ENCODE measurements at regions not wholly inside any gene's neighbourhood (a gene's known extent, or its start where the extent isn't known, plus 50 kb on each side); places are given as distances from the start of the nearest gene placed in this dataset.
"Not testable (repeated sequence)": the region's sequence is repeated elsewhere in the genome, so short reads cannot be mapped to it uniquely, and the experiment has no call there.

DNA sequence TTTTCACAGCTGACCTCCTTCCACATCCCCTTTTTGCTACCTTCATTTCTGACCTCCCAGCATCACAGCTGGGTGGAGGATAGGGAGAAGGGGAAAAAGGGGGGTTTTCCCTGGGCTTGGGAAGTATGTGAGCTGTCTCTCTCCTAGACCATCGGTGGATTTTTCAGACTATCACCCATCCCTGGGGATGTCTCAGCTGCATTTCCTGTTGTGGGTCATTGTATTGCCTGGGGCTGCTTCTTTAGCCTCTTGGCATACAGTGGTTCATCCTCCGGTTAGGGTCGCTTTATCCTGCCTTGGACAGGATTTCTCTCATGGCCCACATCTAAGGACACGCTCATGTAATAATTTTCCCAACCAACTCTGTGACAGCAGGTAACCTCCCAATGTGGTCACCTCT lies 142.5 kb upstream of the ARG1 start:
- no peak for DNase-seq

DNA sequence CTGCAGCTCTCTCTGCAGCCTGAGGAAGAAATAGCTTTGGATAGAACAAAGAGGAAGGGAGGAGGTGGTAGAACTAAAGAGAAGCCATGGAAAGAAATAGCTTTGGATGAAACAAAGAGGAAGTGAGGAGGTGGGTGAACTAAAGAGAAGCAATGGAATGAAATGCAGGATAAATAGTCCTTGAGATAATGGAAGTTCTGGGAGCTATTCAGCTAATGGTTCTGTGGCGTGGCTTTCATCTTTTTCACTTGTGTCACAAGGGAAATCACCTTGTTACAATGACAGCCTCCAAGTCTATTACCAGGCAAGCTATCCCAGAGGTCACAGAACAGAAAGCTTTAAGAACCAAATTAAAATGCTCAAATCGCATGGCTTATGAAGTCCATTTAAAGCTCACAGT lies 141.3 kb upstream of the ARG1 start:
- DNase-seq, result no peak

DNA sequence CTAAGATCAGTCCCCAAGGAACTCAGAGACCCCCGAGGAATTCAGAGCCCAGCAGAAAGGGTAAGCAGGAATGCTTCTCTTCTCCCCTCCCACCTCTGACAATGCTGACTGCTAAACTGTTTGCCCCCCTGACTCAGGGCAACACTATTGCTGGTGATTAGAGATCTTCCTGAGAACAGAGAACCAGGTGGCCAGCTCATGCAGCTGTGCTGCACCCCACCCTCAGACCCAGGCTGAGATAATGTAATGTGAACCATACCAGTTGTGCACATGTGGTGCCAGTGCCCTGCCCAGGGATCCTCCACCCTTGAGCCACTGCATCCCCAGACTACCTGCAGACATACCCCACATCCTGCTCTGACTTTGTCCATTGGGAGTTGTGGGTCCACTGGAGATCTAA lies 139.1 kb upstream of the ARG1 start:
- DNase-seq, result no peak

DNA sequence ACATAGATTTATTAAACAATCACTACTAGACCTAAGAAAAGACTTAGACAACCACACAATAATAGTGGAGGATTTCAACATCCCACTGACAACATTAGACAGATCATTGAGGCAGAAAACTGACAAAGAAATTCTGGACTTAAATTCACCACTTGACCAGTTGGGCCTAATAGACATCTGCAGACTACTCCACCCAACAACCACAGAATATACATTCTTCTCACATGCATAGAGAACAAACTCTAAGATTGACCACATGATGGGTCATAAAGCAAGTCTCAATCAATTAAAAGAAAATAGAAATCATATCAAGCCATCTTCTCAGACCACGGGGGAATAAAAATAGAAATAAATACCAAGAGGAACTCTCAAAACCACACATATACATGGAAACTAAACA lies 136.7 kb upstream of the ARG1 start:
- no peak for DNase-seq

DNA sequence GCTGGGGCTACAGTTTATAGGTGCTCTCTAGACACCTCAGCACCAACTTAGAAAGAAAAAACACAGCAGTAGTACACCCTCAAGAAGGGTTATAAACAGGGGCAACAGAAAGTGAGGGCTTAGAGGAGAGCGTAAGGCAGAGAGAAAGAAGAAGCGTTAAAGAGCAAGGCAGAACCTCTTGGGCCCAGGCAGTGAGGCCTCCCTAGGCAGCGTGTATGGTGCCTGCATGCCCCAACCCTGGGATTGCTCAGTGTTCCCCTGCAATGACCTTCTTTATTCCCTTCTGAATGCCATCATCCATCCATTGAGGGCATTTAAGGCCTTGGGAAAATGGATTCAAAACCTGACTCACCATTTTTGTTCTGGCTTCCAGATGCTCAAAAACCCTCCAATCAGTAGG lies 130.0 kb upstream of the ARG1 start:
- no peak for DNase-seq

DNA sequence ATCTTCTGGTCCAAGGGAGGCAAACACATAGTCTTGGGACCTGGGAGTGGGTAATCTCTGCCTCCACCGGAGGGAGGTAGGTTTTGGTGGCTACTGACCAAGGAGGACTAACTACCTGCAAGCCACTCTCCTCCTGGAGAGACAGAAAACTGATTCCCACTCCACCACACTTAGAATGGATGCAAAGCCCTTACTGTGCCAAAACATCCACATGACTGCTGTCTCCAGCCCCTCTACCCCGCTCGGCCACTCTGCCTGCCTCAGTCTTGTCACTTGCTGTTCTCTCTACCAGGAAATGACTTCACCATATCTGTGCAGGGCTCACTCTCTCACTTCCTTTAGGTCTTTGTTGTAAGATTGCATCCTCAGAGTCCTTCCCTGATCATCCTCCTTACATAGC lies 129.5 kb upstream of the ARG1 start:
- peak; percentile 69 for DNase-seq

DNA sequence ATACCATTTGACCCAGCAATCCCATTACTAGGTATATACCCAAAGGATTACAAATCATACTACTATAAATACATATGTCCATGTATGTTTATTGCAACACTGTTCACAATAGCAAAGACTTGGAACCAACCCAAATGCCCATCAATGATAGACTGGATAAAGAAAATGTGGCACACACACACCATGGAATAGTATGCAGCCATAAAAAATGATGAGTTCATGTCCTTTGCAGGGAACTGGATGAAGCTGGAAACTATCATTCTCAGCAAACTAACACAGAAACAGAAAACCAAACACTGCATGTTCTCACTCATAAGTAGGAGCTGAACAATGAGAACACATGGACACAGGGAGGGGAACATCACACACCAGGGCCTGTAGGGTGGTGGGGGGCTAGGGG lies 127.7 kb upstream of the ARG1 start:
- not testable (repeated sequence) for DNase-seq

DNA sequence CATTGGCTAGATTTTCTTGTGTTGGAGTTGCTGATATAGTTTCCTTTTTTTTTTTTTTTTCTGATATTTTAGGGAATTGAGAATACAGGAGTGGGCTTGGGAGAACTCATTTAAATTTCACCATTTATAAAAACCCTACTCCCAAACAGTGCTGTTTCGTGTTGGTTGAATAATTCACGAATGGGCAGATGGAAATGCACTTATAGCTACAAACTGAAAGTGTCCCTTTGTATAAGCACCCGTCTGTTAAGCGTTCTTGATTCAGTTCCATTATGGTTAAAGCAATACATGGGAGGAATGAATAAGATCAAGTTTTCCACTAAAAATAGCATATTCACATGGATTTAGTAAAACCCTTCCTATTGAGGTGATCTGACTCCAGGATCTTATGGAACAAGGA lies 122.2 kb upstream of the ARG1 start:
- no peak for DNase-seq

DNA sequence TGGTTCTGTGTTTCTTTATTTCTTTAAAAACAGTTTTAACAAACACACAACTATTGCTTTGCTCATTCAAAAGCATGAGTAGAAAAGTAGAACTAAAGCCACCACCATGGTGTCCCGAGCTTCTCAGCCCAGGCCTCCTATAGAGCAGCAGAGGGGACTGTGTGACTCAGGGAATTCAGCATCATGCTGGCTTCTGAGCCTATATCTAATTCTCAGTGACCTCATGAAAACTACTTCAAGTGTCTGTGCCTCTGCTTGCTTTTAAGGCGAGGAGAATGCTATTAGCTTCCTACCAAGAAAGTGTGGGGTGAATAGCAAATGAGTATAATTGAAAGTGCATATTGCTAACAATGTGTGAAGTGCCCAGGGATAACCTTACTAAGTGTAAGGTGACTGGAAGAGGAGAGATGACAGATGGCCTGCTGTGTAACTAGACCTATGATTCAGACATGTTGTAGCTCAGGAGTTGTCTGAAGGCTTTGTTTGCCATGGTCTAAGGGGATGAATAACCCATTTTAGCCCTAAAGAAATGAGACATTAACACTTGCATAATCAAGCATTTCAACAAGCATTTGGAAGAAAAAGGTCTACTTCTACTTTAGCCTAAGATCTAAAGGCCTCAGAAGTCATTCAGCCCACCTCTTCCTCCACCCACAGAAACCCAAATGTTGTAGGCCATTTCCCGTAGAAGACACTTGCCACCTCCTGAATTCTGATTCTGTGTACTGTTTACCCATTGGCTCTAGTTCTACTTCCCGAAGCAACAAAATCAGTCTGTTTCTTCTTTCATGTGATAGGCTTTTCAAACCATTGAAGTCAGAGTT lies 121.5 kb upstream of the ARG1 start:
- no peak for DNase-seq

DNA sequence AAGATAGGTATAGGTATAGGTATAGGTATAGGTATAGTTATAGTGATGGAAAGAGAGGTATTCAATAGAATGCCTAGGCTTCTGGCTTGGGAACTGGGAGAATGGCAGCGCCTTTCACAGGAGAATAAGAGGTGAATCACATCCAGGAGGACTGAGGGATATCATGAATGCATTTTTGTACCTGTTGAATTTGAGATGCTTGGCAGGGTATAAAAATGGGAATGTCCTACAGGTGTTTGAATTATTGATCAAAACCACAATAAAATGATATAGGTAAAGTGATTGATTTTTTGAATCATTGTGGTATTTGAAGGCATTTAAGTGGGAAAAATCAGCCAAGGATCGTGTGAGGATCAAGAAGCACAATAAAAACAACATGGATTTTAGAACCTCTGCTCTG lies 119.2 kb upstream of the ARG1 start:
- no peak for DNase-seq

DNA sequence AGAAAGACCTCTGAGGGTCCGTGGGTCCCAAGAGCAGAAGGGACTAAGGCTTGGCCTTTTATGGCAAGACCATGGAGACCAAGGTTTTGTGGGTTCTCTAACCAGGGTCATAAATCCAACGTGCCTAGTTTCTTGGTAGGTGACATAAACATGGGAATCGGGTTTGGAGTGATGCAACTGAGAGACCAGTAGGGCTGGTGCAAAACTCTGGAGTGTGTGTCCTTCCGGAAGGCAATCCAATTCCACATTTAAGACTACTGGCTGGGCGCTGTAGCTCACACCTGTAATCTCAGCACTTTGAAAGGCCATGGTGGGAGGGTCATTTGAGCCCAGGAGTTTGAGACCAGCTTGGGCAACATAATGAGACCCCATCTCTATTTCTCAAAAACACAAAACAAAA lies 116.5 kb upstream of the ARG1 start:
- DNase-seq, result no peak

DNA sequence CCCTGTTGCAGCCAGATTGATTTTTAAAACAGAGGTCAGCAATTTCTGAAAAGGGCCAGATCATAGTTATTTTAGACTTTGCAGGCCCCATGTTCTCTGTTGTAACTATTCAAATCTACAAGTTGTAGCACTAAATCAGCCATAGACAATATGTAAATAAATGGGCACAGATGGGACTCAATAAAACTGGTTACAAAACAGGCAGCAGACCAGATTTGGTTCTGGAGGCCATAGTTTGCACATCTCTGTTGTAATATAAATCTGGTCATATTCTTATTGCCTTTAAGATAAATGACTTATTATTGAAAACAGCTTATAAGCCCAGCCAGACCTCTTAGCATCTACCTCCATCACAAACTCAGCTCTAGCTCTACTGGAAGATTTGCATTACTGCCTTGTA lies 114.0 kb upstream of the ARG1 start:
- DNase-seq, result no peak

DNA sequence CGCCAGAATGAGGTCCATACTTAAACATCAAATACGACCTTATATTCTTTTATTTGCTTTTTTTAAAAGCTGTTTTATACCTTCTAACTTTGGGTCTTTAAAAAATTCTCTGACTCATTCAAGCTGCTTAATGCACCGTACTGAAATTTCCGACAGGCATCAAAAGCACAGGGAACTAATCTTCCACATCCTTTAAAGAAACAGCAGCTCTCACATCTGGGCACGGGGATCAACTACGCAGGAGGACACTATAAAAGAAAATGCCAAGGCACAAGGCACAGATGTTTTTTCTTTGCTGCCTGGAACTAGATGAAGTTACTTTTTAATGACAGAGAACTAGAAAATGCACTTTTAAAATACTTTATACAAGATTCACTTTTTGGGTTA lies 112.4 kb upstream of the ARG1 start:
- no peak for DNase-seq

DNA sequence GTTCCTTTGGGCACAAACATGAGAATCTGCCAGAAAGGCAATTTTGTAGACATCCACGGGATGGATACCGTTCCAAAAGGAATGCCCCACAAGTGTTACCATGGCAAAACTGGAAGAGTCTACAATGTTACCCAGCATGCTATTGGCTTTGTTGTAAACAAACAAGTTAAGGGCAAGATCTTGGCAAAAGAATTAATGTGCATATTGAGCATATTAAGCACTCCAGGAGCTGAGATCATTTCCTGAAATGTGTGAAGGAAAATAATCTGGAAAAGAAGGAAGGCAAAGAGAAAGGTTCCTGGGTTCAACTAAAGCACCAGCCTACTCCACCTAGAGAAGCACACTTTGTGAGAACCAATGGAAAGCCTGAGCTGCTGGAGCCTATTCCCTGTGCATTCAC lies 103.9 kb upstream of the ARG1 start:
- DNase-seq, result no peak

DNA sequence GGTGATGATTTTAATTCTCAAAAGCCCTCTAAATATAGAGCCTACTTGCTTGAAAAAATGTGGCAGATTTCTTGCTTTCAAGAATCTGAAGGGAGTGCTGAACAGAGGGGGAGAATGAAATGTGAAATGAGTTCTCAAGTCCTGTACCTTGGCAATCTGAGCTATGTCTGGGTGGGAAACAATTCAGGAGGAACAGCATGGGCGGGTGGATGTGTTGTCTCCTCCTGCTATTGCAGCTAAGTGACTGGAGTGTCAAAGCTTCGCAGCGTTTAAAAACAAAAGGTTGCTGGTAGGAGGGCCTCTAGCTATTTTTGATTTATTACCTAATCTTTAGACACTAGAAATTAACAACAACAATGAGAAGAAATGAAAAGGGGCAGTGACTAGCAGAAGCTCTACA lies 102.5 kb upstream of the ARG1 start:
- no peak for DNase-seq

DNA sequence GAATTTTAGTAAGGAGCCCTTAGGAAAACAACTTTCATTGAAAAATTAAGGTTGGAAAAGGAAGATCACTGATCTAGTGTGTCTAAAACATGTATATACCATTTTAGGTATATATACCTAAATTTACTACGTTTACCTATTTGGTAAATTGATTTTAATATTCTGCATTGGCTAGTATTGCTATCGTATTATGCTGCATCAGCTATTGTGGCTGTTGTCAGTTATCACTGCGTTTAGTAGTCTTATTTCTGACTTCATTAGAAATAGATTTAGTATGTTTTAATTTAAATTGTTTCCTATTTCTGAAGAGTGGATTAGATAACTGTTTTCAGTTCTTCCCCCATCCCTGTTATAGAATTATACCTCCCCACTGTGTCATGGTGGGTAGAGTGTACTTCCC lies 101.7 kb upstream of the ARG1 start:
- no peak for DNase-seq

DNA sequence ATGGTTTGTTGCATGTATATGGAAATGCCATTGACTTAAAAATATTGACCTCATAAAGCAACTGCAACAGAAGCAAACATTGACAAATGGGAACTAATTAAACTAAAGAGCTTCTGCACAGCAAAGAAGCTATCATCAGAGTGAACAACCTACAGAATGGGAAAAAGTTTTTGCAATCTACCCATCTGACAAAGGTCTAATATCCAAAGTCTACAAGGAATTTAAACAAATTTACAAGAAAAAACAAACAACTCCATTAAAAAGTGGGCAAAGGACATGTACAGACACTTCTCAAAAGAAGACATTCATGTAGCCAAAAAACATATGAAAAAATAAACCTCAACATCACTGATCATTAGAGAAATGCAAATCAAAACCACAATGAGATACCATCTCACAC lies 99.7 kb upstream of the ARG1 start:
- DNase-seq, result not testable (repeated sequence)

DNA sequence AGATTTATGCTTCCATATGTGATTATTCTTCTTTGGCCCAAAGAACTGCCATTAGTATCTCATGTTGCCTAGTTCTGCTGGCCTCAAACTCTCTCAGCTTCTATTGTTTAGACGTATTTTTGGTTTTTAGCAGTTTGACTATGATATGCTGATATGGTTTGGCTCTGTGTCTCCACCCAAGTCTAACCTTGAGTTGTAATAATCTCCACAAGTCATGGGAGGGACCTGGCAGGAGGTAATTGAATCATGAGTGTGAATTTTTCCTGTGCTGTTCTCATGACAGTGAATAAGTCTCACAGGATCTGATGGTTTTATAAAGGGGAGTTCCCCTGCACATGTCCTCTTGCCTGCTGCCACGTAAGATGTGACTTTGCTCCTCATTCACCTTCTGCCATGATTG lies 96.7 kb upstream of the ARG1 start:
- no peak for DNase-seq

DNA sequence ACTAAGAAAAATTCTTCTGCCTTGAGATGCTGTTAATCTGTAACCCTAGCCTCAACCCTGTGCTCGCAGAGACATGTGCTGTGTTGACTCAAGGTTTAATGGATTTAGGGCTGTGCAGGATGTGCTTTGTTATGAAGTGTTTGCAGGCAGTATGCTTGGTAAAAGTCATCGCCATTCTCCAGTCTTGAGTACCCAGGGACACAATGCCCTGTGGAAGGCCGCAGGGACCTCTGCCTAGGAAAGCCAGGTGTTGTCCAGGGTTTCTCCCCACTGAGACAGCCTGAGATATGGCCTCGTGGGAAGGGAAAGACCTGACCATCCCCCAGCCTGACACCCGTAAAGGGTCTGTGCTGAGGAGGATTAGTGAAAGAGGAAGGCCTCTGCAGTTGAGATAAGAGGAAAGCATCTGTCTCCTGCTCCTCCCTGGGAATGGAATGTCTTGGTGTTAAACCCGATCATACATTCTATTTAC lies 94.2 kb upstream of the ARG1 start:
- DNase-seq, result not testable (repeated sequence)

DNA sequence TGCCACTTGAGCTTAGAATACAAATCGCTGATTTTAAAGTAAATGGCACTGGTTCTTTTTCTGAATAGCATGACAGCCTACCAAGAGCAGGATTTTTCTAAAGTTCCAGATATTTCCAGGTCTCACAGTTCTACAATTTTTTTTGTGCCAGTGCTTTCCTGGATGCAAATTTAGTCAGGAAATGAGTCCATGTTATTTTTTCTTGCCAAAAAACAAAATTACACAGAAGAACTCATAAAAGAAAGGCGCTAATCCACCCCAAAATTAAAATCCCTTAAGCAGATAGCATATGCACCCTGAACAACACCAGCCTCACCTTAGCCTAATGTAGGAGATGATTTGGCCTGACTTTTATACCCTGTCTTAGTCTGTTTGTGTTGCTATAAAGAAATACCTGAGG lies 86.4 kb upstream of the ARG1 start:
- no peak for DNase-seq

DNA sequence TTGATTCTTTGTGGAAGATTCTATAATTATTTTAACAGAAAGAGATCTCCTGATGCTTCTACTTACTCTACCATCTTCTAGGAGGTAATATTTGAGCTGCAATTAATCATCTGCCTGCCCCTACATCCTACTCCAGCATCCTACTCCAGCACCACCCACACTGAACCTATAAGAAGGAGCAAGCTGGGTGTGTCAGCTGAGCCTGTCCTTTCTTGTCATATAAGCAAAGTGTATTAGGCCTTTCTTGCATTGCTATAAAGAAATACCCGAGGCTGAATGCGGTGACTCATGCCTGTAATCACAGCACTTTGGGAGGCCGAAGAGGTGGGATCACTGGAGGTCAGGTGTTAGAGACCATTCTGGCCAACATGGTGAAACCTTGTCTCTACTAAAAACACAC lies 84.2 kb upstream of the ARG1 start:
- DNase-seq, result no peak

DNA sequence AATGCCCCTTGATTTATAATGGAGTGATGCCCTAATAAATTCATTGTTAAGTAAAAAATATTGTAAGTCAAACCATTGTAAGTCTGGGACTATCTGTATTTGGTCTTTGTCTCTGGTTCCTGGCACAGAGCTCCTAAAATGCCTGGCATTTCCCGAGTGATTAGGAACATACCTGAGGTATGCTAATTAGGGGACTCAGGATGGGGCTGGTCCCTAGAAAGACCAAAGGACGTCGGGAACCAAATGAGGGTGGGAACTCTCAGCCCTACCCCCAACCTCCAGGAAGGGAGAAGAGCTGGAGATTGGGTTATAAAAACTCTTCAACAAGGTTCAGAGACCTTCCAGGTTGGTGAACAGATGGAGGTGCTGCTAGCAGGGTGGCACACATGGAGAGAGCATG lies 82.6 kb upstream of the ARG1 start:
- no peak for DNase-seq

DNA sequence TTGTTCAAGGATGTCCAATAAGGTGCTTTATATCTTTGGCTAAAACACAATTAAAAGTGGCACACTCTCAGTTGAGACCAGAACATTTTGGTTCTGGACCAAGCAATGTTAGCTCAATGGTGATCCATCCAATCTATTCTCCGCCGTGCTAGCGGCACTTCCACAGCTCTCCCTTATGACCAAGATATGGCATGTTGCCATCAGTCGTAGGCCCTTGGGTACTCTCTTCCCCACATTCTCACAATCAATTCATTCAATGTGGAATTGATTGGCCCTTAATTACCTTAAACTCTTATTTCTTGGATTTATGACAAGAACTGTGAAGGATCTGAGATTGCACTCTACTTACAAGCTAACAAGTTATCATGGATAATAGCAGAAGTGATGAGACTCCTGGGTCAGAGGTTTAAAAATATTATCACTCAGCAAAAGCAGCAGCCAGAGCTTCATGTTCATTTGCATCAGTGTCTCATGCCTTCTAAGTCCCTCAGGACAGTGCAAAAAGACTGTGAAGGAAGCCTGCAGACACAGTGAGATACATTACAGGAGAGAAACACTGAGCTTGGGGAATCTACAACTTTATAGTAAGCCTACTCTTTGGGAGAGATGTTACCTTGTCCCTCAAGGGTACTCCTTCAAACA lies 80.0 kb upstream of the ARG1 start:
- DNase-seq, result no peak

DNA sequence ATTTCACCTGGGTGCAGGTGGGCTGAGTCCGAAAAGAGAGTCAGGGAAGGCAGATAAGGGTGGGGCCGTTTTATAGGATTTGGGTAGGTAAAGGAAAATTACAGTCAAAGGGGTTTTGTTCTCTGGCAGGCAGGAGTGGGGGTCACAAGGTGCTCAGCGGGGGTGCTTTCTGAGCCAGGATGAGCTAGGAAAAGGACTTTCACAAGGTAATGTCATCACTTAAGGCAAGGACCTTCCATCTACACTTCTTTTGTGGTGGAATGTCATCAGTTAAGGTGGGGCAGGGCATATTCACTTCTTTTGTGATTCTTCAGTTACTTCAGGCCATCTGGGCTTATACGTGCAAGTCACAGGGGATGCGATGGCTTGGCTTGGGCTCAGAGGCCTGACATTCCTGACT lies 68.6 kb upstream of the ARG1 start:
- DNase-seq, result not testable (repeated sequence)

DNA sequence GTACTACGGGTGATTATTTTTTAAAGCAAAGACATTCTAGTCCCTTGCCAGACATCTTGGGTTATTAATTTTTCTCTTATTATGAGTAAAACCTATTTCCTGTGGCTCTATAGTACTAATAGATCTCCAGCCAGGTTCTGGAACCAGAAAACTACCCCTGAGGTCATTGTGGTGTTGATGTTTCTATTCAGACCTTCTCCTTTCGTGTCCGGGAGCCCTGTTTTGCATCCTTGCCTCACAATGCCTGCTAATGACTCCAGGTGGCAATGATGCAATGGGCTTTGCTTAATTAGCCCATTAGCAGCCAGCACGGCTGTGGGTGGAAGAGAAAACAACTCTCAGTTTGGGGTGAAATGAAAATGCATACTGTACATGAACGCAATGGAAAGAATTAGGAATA lies 62.9 kb upstream of the ARG1 start:
- DNase-seq, result no peak

Data from activated CD8-positive, alpha-beta memory T cell treated with anti-CD3 and anti-CD28 coated beads, Interleukin-2, amount 50 U/mL, for 48 hours (primary cell).